ENCODE measurements at regions not wholly inside any gene's neighbourhood (a gene's known extent, or its start where the extent isn't known, plus 50 kb on each side); places are given as distances from the start of the nearest gene placed in this dataset.

- TF ChIP-seq CTCF (IDR thresholded peaks at IDR 0.05; ENCODE audit: borderline replicate concordance, extremely low read depth, low read length, poor library complexity, severe bottlenecking) = no peak
- TF ChIP-seq EZH2 (IDR thresholded peaks at IDR 0.05; ENCODE audit: borderline replicate concordance, low read depth, low read length, severe bottlenecking) = no peak
Measured at GRCh38 chr11:29446132-29446531, 570.7 kb downstream of the KCNA4 start.

Data from DND-41 (cell line).